ENCODE measurements at regions not wholly inside any gene's neighbourhood (a gene's known extent, or its start where the extent isn't known, plus 50 kb on each side); places are given as distances from the start of the nearest gene placed in this dataset.

DNA sequence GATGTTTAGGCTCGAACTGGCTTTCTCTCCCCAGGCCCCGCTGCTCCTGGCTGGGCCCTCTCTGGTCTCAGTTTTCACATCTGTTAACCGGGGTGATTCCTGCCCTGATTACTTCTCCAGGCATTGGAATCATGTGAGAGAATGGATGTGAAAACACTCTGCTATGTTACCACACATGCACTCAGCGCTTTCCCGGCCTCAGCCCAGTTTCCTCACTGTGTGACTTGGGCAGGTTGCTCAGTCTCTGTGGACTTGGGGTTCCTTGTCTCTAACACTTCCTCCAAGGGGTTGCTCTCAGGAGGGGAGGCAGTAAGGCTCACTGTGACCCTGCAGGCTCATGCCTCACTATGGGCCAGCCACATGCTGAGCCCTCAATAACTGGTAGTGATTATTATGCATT is 230.4 kb upstream of the HS6ST1 start (continued):
- TF ChIP-seq, protein P1, sequence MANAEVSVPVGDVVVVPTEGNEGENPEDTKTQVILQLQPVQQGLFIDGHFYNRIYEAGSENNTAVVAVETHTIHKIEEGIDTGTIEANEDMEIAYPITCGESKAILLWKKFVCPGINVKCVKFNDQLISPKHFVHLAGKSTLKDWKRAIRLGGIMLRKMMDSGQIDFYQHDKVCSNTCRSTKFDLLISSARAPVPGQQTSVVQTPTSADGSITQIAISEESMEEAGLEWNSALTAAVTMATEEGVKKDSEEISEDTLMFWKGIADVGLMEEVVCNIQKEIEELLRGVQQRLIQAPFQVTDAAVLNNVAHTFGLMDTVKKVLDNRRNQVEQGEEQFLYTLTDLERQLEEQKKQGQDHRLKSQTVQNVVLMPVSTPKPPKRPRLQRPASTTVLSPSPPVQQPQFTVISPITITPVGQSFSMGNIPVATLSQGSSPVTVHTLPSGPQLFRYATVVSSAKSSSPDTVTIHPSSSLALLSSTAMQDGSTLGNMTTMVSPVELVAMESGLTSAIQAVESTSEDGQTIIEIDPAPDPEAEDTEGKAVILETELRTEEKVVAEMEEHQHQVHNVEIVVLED (CRISPR knock-in tag; IDR thresholded peaks at IDR 0.05; ENCODE audit: borderline replicate concordance): no peak

GRCh38 chr2:128549646-128550260 is 231.1 kb upstream of the HS6ST1 start:
- no peaks in the 10 kb centered on the region for H3K36me3 ChIP-seq (replicated peaks in 1 of 2; ENCODE audit: control insufficient read depth in 1 of 2, insufficient read depth in 2 of 2, low read length in 2 of 2)
- no peaks in the 10 kb centered on the region for H3K79me2 ChIP-seq (ENCODE audit: insufficient read depth, low read length)
- peak; percentile 95 to 96 for TF ChIP-seq MAFK (conservative IDR thresholded peaks at IDR 0.05 in 1 of 2, IDR thresholded peaks at IDR 0.05 in 1 of 2; ENCODE audit: low read length in 2 of 2)
- no peak for TF ChIP-seq POGZ (CRISPR knock-in tag; IDR thresholded peaks at IDR 0.05)
- peak; percentile 93 for TF ChIP-seq MAFF (IDR thresholded peaks at IDR 0.05; ENCODE audit: low read depth, low read length)
- 26% methylated on average over 7 of the region's 11 CpGs for WGBS (ENCODE audit: low lambda C conversion rate)
- peaks cover 0 to 39% of the 10 kb centered on the region in 2 experiments; a peak in 3 of 5 replicates for H3K27me3 ChIP-seq (ENCODE audit: control insufficient read depth in 1 of 2, insufficient read depth in 2 of 2, low read length in 2 of 2)
- no peak overlapping the region for H2AFZ ChIP-seq (ENCODE audit: low read length)
- in situ Hi-C loops (cut with HindIII; ENCODE audit: extremely low pct_ligation_motif_present, low pct_unique_long_range_greater_than_20kb): no loop called here
- intact Hi-C loops (cut with micrococcal nuclease; ENCODE audit: unreplicated experiment): no loop called here
- H3K4me3 ChIP-seq (replicated peaks in 1 of 3; ENCODE audit: insufficient read depth in 1 of 3, low read depth in 2 of 3, low read length in 3 of 3): no peak overlapping the region
- H3K27ac ChIP-seq (ENCODE audit: extremely low read length, insufficient read depth, low read length): no peak overlapping the region
- H3K4me2 ChIP-seq (ENCODE audit: low read depth, low read length): no peak overlapping the region
- H3K9ac ChIP-seq (ENCODE audit: insufficient read depth, low read depth, low read length): no peak overlapping the region
- DNase-seq (ENCODE audit: low spot score) (no peak), FAIRE-seq (no peak), ATAC-seq (no peak)
- no peaks in the 10 kb centered on the region for H3K9me3 ChIP-seq (ENCODE audit: low read length)
- CTCF ChIA-PET (ENCODE audit: low intra/inter-chr PET ratio, low total read pairs): no interaction called here
- no peaks in the 10 kb centered on the region; the same call in 1 of the 2 replicates for H3K4me1 ChIP-seq (ENCODE audit: insufficient read depth, low read length)
- POLR2A ChIA-PET: no interaction called here
- no TSS peak for BruUV-seq (replicated peaks)
- no peaks in the 10 kb centered on the region for H4K20me1 ChIP-seq (ENCODE audit: insufficient read depth, low read length)

DNA sequence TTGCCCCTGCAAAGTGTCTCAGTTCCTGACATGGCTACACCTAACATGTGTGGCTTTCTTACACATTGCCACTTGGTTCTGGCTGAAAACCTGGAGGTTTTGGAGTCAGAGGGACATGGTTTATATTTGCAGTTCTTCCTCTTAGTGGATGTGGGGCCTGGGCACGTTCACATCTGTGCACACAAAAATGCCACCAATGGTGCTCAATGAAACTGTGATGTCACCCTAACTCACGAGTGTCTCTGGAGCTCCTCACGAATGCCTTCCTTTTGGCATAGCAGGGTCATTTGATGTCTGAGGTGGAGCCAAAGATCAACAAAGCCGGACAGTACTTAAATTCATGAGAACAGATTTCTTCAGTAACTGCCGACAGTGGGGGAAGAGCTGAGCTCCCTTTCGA is 231.7 kb upstream of the HS6ST1 start:
- TF ChIP-seq RFX3 (CRISPR knock-in tag; IDR thresholded peaks at IDR 0.05) (no peak), HNF4A (CRISPR knock-in tag; IDR thresholded peaks at IDR 0.05) (no peak), DDIT3 (CRISPR knock-in tag; IDR thresholded peaks at IDR 0.05) (no peak)
- TF ChIP-seq, protein P2, sequence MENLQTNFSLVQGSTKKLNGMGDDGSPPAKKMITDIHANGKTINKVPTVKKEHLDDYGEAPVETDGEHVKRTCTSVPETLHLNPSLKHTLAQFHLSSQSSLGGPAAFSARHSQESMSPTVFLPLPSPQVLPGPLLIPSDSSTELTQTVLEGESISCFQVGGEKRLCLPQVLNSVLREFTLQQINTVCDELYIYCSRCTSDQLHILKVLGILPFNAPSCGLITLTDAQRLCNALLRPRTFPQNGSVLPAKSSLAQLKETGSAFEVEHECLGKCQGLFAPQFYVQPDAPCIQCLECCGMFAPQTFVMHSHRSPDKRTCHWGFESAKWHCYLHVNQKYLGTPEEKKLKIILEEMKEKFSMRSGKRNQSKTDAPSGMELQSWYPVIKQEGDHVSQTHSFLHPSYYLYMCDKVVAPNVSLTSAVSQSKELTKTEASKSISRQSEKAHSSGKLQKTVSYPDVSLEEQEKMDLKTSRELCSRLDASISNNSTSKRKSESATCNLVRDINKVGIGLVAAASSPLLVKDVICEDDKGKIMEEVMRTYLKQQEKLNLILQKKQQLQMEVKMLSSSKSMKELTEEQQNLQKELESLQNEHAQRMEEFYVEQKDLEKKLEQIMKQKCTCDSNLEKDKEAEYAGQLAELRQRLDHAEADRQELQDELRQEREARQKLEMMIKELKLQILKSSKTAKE (CRISPR knock-in tag; IDR thresholded peaks at IDR 0.05; ENCODE audit: borderline replicate concordance): no peak
- TF ChIP-seq, protein P3, sequence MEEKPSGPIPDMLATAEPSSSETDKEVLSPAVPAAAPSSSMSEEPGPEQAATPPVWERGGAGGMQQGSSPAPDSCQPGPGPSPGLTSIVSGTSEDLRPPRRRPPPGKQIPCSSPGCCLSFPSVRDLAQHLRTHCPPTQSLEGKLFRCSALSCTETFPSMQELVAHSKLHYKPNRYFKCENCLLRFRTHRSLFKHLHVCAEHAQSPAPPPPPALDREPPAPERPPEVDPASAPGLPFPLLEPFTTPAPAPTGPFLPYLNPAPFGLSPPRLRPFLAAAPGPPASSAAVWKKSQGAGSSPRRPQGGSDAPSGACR (CRISPR knock-in tag; IDR thresholded peaks at IDR 0.05): no peak
- ATAC-seq (no peak), DNase-seq (ENCODE audit: low spot score) (no peak), FAIRE-seq (no peak)
- no peak overlapping the region for H3K4me2 ChIP-seq (ENCODE audit: low read depth, low read length)
- H3K27ac ChIP-seq (ENCODE audit: extremely low read length, insufficient read depth, low read length): no peak overlapping the region
- H2AFZ ChIP-seq (ENCODE audit: low read length): no peak overlapping the region
- H3K79me2 ChIP-seq (ENCODE audit: insufficient read depth, low read length): no peaks in the 10 kb centered on the region
- CTCF ChIA-PET (ENCODE audit: low intra/inter-chr PET ratio, low total read pairs): no interaction called here
- no peaks in the 10 kb centered on the region for H4K20me1 ChIP-seq (ENCODE audit: insufficient read depth, low read length)
- no TSS peak for BruUV-seq (replicated peaks)
- H3K4me1 ChIP-seq (ENCODE audit: insufficient read depth, low read length): no peaks in the 10 kb centered on the region; the same call in 1 of the 2 replicates
- H3K9me3 ChIP-seq (ENCODE audit: low read length): no peaks in the 10 kb centered on the region
- 9% methylated on average over 6 of the region's 6 CpGs for WGBS (ENCODE audit: low lambda C conversion rate)
- no peak overlapping the region for H3K9ac ChIP-seq (ENCODE audit: insufficient read depth, low read depth, low read length)
- peaks cover 0 to 40% of the 10 kb centered on the region in 2 experiments; a peak in 3 of 5 replicates for H3K27me3 ChIP-seq (ENCODE audit: control insufficient read depth in 1 of 2, insufficient read depth in 2 of 2, low read length in 2 of 2)
- intact Hi-C loops (cut with micrococcal nuclease; ENCODE audit: unreplicated experiment): no loop called here
- H3K4me3 ChIP-seq (replicated peaks in 1 of 3; ENCODE audit: insufficient read depth in 1 of 3, low read depth in 2 of 3, low read length in 3 of 3): no peak overlapping the region
- no peaks in the 10 kb centered on the region for H3K36me3 ChIP-seq (replicated peaks in 1 of 2; ENCODE audit: control insufficient read depth in 1 of 2, insufficient read depth in 2 of 2, low read length in 2 of 2)
- in situ Hi-C loops (cut with HindIII; ENCODE audit: extremely low pct_ligation_motif_present, low pct_unique_long_range_greater_than_20kb): no loop called here
- POLR2A ChIA-PET: no interaction called here
